Spleen (tissue), 11 donors: ENCODE measurements at regions not wholly inside any gene's neighbourhood (a gene's known extent, or its start where the extent isn't known, plus 50 kb on each side); places are given as distances from the start of the nearest gene placed in this dataset.

Source experiments
- DNase-seq: peaks from one replicate; pipeline ENCODE4 v3.0.0-alpha.2; 2020
- H3K27ac ChIP-seq, 8 donors: fragments of 200-600 bp; sonication (generic) in 7 of 8; 1 replicate in 4 of 8; 2 replicates in 4 of 8; pipeline versions ENCODE4 v1.5.0 to v1.8.0; 2016 to 2021; ENCODE audit warnings: inconsistent platforms in 4 of 8, mild to moderate bottlenecking in 4 of 8, moderate library complexity in 1 of 8
- H3K27me3 ChIP-seq, 7 donors: fragments of 200-600 bp; sonication (generic) in 6 of 7; replicated peaks in 1 of 7; 1 replicate in 4 of 7; 2 replicates in 3 of 7; pipeline versions ENCODE4 v1.5.0 to v1.8.0; 2016 to 2021; ENCODE audit warnings: inconsistent platforms in 3 of 7, mild to moderate bottlenecking in 1 of 7
- H3K36me3 ChIP-seq, 6 donors: fragments of 200-600 bp; sonication (generic) in 5 of 6; 1 replicate in 4 of 6; 2 replicates in 2 of 6; pipeline versions ENCODE4 v1.5.0 to v1.8.0; 2016 to 2021; ENCODE audit warnings: inconsistent platforms in 2 of 6
- H3K4me1 ChIP-seq, 6 donors: fragments of 200-600 bp; sonication (generic) in 5 of 6; 1 replicate in 3 of 6; 2 replicates in 3 of 6; pipeline versions ENCODE4 v1.5.0 to v1.8.0; 2016 to 2021; ENCODE audit warnings: inconsistent platforms in 3 of 6
- H3K4me3 ChIP-seq, 8 donors: fragments of 200-600 bp; sonication (generic) in 7 of 8; 1 replicate in 4 of 8; 2 replicates in 4 of 8; pipeline versions ENCODE4 v1.5.0 to v1.8.0; 2016 to 2021; ENCODE audit warnings: inconsistent platforms in 4 of 8, mild to moderate bottlenecking in 4 of 8, moderate library complexity in 2 of 8
- H3K9me3 ChIP-seq, 8 donors: fragments of 200-600 bp; sonication (generic) in 7 of 8; 1 replicate in 4 of 8; 2 replicates in 4 of 8; pipeline versions ENCODE4 v1.5.0 to v1.8.0; 2016 to 2021; ENCODE audit warnings: inconsistent platforms in 4 of 8
- CTCF ChIP-seq, 11 experiments: fragments of 200-600 bp in 7 of 11; fragments of 450-650 bp in 4 of 11; sonication (generic) in 4 of 11; IDR thresholded peaks in 8 of 11; conservative IDR thresholded peaks in 3 of 11; 1 replicate in 7 of 11; 2 replicates in 4 of 11; pipeline versions ENCODE4 v1.4.0 to v1.8.0; 2016 to 2021; ENCODE audit warnings: antibody characterized with exemption in 11 of 11, inconsistent platforms in 4 of 11, mild to moderate bottlenecking in 1 of 11
- POLR2A ChIP-seq, 3 donors: fragments of 450-650 bp; IDR thresholded peaks; one replicate each; pipeline ENCODE4 v1.5.1; 2017; ENCODE audit warnings: antibody characterized with exemption in 3 of 3, mild to moderate bottlenecking in 1 of 3
- POLR2AphosphoS5 ChIP-seq, 3 donors: sonication (generic); formaldehyde crosslinking; IDR thresholded peaks; one replicate each; pipeline ENCODE4 v1.5.1; 2017; ENCODE audit warnings: antibody characterized with exemption in 3 of 3
- WGBS, 5 donors: extraction: QIAGEN DNeasy Blood & Tissue Kit in 3 of 5; methylation state at CpG; one replicate each; pipeline versions ENCODE4 v1.1.5 to v1.1.7; 2013 to 2018; 5-methylcytosine and 5-hydroxymethylcytosine counted together
- intact Hi-C: fragments of 100-400 bp; cut with DNase I; formaldehyde crosslinking; loops from one replicate; pipeline ENCODE4 v1.15.0; 2023; ENCODE audit warnings: low total_unique reads
- donor health status: healthy with polysubstance abuse.
- donor health status: DM: no; HTN: no; CAD: no; lungs with moderate emphysema.
- donor health status: DM: no; HTN: no; CAD: no.
- donor health status: Bipolar disorder and iron deficiency.
- donor health status: healthy.
- donor health status: DM: no; HTN: no; CAD: no.
- donor health status: DM: yes; HTN: yes; CAD: no.

- Histone ChIP-seq H3K9me3 (peaks cover 0 to 6% (median 0%) of the 10 kb centered on the region in 8 donors), H3K27ac (no peak overlapping the region), H3K36me3 (no peaks in the 10 kb centered on the region), H3K4me3 (no peak overlapping the region), H3K4me1 (no peaks in the 10 kb centered on the region), H3K27me3 (no peaks in the 10 kb centered on the region)
- TF ChIP-seq POLR2A (IDR thresholded peaks at IDR 0.05) (no peak), CTCF (IDR thresholded peaks at IDR 0.05 in 8 of 11, conservative IDR thresholded peaks at IDR 0.05 in 3 of 11) (no peak), POLR2AphosphoS5 (IDR thresholded peaks at IDR 0.05) (no peak)
- DNase-seq: no peak
- 76 to 88% (median 79%) methylated on average over 2 of the region's 2 CpGs for WGBS, 5 donors
- intact Hi-C loops: no loop called here
These were observed 347.7 kb downstream of the GABRG1 start for GRCh38 chr4:45776146-45776545.

DNA sequence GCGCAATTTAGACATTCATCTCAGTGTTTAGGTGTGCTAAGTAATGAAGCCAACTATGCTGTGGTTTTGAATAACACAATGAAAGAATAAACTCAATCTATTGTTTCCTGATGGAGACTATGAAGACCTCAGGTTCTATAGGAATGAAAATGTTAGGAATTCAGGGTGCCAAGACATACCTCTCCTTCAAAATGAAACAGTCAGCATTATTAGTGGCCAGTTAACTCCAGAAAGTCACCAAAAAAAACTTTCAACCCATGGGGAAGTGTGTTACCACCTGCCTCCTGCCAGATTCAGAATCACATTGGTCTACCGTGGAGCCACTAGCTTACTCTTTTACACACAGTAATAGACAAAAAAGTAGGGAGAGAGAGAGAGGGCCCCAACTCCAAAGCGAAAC lies 352.9 kb downstream of the GABRG1 start:
- WGBS, 5 donors: 75 to 88% (median 82%) methylated on average over 3 of the region's 3 CpGs
- Histone ChIP-seq H3K4me3 (no peak overlapping the region), H3K27me3 (no peaks in the 10 kb centered on the region), H3K9me3 (peaks cover 0 to 2% (median 0%) of the 10 kb centered on the region in 8 donors), H3K27ac (no peak overlapping the region), H3K36me3 (no peaks in the 10 kb centered on the region), H3K4me1 (no peaks in the 10 kb centered on the region)
- TF ChIP-seq POLR2AphosphoS5 (IDR thresholded peaks at IDR 0.05) (no peak), CTCF (IDR thresholded peaks at IDR 0.05 in 8 of 11, conservative IDR thresholded peaks at IDR 0.05 in 3 of 11) (no peak), POLR2A (IDR thresholded peaks at IDR 0.05) (no peak)
- no peak for DNase-seq
- intact Hi-C loops: no loop called here

- no peak for DNase-seq
- intact Hi-C loops: no loop called here
- Histone ChIP-seq H3K27me3 (no peaks in the 10 kb centered on the region), H3K4me1 (no peaks in the 10 kb centered on the region), H3K36me3 (no peaks in the 10 kb centered on the region), H3K27ac (no peak overlapping the region), H3K4me3 (no peak overlapping the region), H3K9me3 (peaks cover 0 to 27% (median 11%) of the 10 kb centered on the region in 8 donors)
- TF ChIP-seq POLR2A (IDR thresholded peaks at IDR 0.05): no peak
- TF ChIP-seq POLR2AphosphoS5 (IDR thresholded peaks at IDR 0.05): no peak
- no peak for TF ChIP-seq CTCF (IDR thresholded peaks at IDR 0.05 in 8 of 11, conservative IDR thresholded peaks at IDR 0.05 in 3 of 11)
- 21 to 44% (median 26%) methylated on average over 1 of the region's 1 CpG for WGBS, 5 donors
These were observed 358.3 kb downstream of the GABRG1 start for GRCh38 chr4:45765521-45765920.

GRCh38 chr4:45751877-45752530 lies 371.9 kb downstream of the GABRG1 start:
- H3K36me3 ChIP-seq: no peaks in the 10 kb centered on the region
- no peak overlapping the region for H3K4me3 ChIP-seq
- peaks cover 0 to 2% (median 0%) of the 10 kb centered on the region in 8 donors for H3K9me3 ChIP-seq
- no peak for DNase-seq
- 48 to 79% (median 68%) methylated on average over 4 of the region's 4 CpGs for WGBS, 5 donors
- H3K27ac ChIP-seq: no peak overlapping the region
- no peaks in the 10 kb centered on the region for H3K27me3 ChIP-seq
- TF ChIP-seq POLR2A (IDR thresholded peaks at IDR 0.05) (no peak), CTCF (IDR thresholded peaks at IDR 0.05 in 8 of 11, conservative IDR thresholded peaks at IDR 0.05 in 3 of 11) (no peak), POLR2AphosphoS5 (IDR thresholded peaks at IDR 0.05) (no peak)
- intact Hi-C loops: no loop called here
- no peaks in the 10 kb centered on the region for H3K4me1 ChIP-seq
